Left renal pelvis (tissue), 4 donors: ENCODE measurements at regions not wholly inside any gene's neighbourhood (a gene's known extent, or its start where the extent isn't known, plus 50 kb on each side); places are given as distances from the start of the nearest gene placed in this dataset.
"Not testable (repeated sequence)": the region's sequence is repeated elsewhere in the genome, so short reads cannot be mapped to it uniquely, and the experiment has no call there.

Experiments used
- DNase-seq, 4 donors: peaks; one replicate each; pipeline ENCODE4 v3.0.0-alpha.2; 2013; ENCODE audit warnings: low read depth in 4 of 4, low spot score in 3 of 4

GRCh38 chr13:78540058-78540457 lies 63.3 kb downstream of the POU4F1 start:
- no peak for DNase-seq

GRCh38 chr13:78526044-78526443 lies 77.3 kb downstream of the POU4F1 start:
- DNase-seq, result not testable (repeated sequence)

- no peak for DNase-seq
Measured at GRCh38 chr13:78524936-78525335, 78.4 kb downstream of the POU4F1 start.

- no peak for DNase-seq
Measured at GRCh38 chr13:78521091-78521490, 82.3 kb downstream of the POU4F1 start.

- no peak for DNase-seq
Measured at GRCh38 chr13:78520425-78520824, 82.9 kb downstream of the POU4F1 start.

GRCh38 chr13:78518482-78518881 lies 84.9 kb downstream of the POU4F1 start:
- not testable (repeated sequence) for DNase-seq

GRCh38 chr13:78499802-78500201 lies 103.5 kb downstream of the POU4F1 start:
- no peak for DNase-seq

- no peak for DNase-seq
Measured at GRCh38 chr13:78497702-78498355, 105.5 kb downstream of the POU4F1 start.

GRCh38 chr13:78491978-78492377 lies 111.4 kb downstream of the POU4F1 start:
- no peak for DNase-seq

GRCh38 chr13:78490225-78490624 lies 113.1 kb downstream of the POU4F1 start:
- DNase-seq, result not testable (repeated sequence)

GRCh38 chr13:78487707-78488106 lies 115.6 kb downstream of the POU4F1 start:
- no peak for DNase-seq

GRCh38 chr13:78485803-78486202 lies 117.5 kb downstream of the POU4F1 start:
- no peak for DNase-seq

- no peak for DNase-seq
Measured at GRCh38 chr13:78478183-78478582, 125.2 kb downstream of the POU4F1 start.

GRCh38 chr13:78476910-78477309 lies 126.4 kb downstream of the POU4F1 start:
- no peak for DNase-seq

- DNase-seq, result no peak
Measured at GRCh38 chr13:78468621-78469020, 134.7 kb downstream of the POU4F1 start.

GRCh38 chr13:78465250-78465649 lies 138.1 kb downstream of the POU4F1 start:
- no peak for DNase-seq

- DNase-seq, result no peak
Measured at GRCh38 chr13:78460176-78460575, 143.2 kb downstream of the POU4F1 start.

- no peak for DNase-seq
Measured at GRCh38 chr13:78443839-78444238, 159.5 kb downstream of the POU4F1 start.

- DNase-seq, result no peak
Measured at GRCh38 chr13:78437781-78438180, 165.6 kb downstream of the POU4F1 start.

GRCh38 chr13:78436311-78436710 lies 167.0 kb downstream of the POU4F1 start:
- DNase-seq, result no peak

GRCh38 chr13:78431328-78431727 lies 172.0 kb downstream of the POU4F1 start:
- DNase-seq, result no peak

- no peak for DNase-seq
Measured at GRCh38 chr13:78430811-78431210, 172.5 kb downstream of the POU4F1 start.

- DNase-seq, result no peak
Measured at GRCh38 chr13:78430166-78430791, 173.1 kb downstream of the POU4F1 start.
